Uterus (tissue), 2 donors: ENCODE measurements at regions not wholly inside any gene's neighbourhood (a gene's known extent, or its start where the extent isn't known, plus 50 kb on each side); places are given as distances from the start of the nearest gene placed in this dataset.

Experiments
- POLR2A ChIP-seq, 2 donors: fragments of 450-650 bp; IDR thresholded peaks; one replicate each; pipeline ENCODE4 v1.6.1; 2016; ENCODE audit warnings: antibody characterized with exemption in 2 of 2, mild to moderate bottlenecking in 1 of 2, moderate library complexity in 1 of 2
- TF ChIP-seq, protein P1 (sequence below), 4 experiments: fragments of 200-600 bp in 2 of 4; fragments of 450-650 bp in 2 of 4; sonication (generic) in 2 of 4; IDR thresholded peaks; one replicate each; pipeline ENCODE4 v1.5.1; 2016 to 2019; ENCODE audit warnings: antibody characterized with exemption in 4 of 4, mild to moderate bottlenecking in 2 of 4, moderate library complexity in 1 of 4

DNA sequence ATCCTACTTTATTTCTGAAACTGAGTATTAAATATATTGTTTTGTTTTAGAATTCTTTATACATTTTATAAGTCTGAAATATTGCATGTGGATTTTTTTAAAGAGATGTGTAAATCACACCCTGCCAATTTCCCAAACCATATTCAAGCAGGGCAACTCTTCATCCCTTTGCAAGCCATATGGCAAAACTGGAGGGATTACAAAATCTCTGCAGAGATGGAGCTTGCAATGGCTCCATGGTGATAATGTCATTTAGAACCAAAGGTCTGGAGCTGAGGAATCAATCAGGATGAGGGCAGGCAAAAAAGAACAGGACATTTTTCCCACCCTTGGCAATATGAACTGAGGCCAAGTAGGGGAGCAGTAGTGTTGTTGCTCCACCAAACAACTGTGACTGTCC lies 173.4 kb downstream of the BMP4 start:
- TF ChIP-seq, protein P1, sequence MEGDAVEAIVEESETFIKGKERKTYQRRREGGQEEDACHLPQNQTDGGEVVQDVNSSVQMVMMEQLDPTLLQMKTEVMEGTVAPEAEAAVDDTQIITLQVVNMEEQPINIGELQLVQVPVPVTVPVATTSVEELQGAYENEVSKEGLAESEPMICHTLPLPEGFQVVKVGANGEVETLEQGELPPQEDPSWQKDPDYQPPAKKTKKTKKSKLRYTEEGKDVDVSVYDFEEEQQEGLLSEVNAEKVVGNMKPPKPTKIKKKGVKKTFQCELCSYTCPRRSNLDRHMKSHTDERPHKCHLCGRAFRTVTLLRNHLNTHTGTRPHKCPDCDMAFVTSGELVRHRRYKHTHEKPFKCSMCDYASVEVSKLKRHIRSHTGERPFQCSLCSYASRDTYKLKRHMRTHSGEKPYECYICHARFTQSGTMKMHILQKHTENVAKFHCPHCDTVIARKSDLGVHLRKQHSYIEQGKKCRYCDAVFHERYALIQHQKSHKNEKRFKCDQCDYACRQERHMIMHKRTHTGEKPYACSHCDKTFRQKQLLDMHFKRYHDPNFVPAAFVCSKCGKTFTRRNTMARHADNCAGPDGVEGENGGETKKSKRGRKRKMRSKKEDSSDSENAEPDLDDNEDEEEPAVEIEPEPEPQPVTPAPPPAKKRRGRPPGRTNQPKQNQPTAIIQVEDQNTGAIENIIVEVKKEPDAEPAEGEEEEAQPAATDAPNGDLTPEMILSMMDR (IDR thresholded peaks at IDR 0.05) = no peak
- no peak for TF ChIP-seq POLR2A (IDR thresholded peaks at IDR 0.05)
